K562 (cell line): ENCODE measurements at regions not wholly inside any gene's neighbourhood (a gene's known extent, or its start where the extent isn't known, plus 50 kb on each side); places are given as distances from the start of the nearest gene placed in this dataset.

Source experiments
- ATAC-seq: fragments of 200-7000 bp; cut with Tn5 transposase; 3 replicates; pipeline ENCODE4 v1.9.1; 2020; ENCODE audit warnings: moderate library complexity
- BruUV-seq: library from RNA; stranded (reverse); fragments of 400-500 nt; replicated peaks from 2 replicates; lab custom pipeline; 2021; lab: Mats Ljungman, UMichigan
- CTCF ChIA-PET: fragments of 300-600 bp; formaldehyde crosslinking; extraction: SDS; loops from one replicate; lab custom pipeline; 2021; ENCODE audit warnings: low intra/inter-chr PET ratio; lab: Yijun Ruan, JAX
- POLR2A ChIA-PET: fragments of 300-600, 350-650 bp; sonication (Branson Sonifier 250); formaldehyde crosslinking; extraction: SDS; loops from one replicate; lab custom pipeline; 2021; ENCODE audit warnings: antibody characterized with exemption, inconsistent platforms; lab: Yijun Ruan, JAX
- DNase-seq, 4 experiments: peaks; one replicate each; pipeline versions ENCODE4 v3.0.0 to v3.0.0-alpha.2; 2011 to 2018; ENCODE audit warnings: low spot score in 3 of 4, mixed read lengths in 3 of 4; ENCODE audit errors: extremely low read depth in 1 of 4
- FAIRE-seq: peaks from 2 replicates; lab custom pipeline; 2011; peaks lifted over from hg19 to GRCh38; lab: Jason Lieb, UNC
- H2AFZ ChIP-seq: 2 replicates; pipeline ENCODE4 v1.6.0; 2011; ENCODE audit warnings: low read depth, low read length, control low read depth, inconsistent platforms
- H3K27ac ChIP-seq: fragments of 200-600 bp; 3 replicates; pipeline ENCODE4 v1.8.0; 2011; ENCODE audit warnings: low read depth, mild to moderate bottlenecking, control low read depth, inconsistent platforms, low read length, moderate library complexity, mixed read lengths; ENCODE audit errors: extremely low read depth
- H3K27me3 ChIP-seq, 2 experiments: fragments of 300-600 bp in 1 of 2; 2 replicates in 1 of 2; 3 replicates in 1 of 2; pipeline versions ENCODE4 v1.6.0 to v1.8.0; 2011; ENCODE audit warnings: inconsistent platforms in 2 of 2, low read length in 2 of 2, mild to moderate bottlenecking in 1 of 2, mixed read lengths in 1 of 2, moderate library complexity in 1 of 2; ENCODE audit not compliant: control insufficient read depth in 2 of 2, insufficient read depth in 2 of 2
- H3K36me3 ChIP-seq: fragments of 300-600 bp; 3 replicates; pipeline ENCODE4 v1.8.0; 2011; ENCODE audit warnings: mild to moderate bottlenecking, low read length, inconsistent platforms; ENCODE audit not compliant: control insufficient read depth, insufficient read depth
- H3K4me1 ChIP-seq, 2 experiments: fragments of 200-600 bp in 1 of 2; replicated peaks in 1 of 2; 2 replicates in 1 of 2; 3 replicates in 1 of 2; pipeline versions ENCODE4 v1.5.1 to v1.8.0; 2011; ENCODE audit warnings: inconsistent platforms in 2 of 2, low read length in 2 of 2, mild to moderate bottlenecking in 1 of 2, mixed read lengths in 1 of 2, moderate library complexity in 1 of 2; ENCODE audit not compliant: control insufficient read depth in 2 of 2, insufficient read depth in 2 of 2
- H3K4me2 ChIP-seq: 2 replicates; pipeline ENCODE4 v1.6.1; 2011; ENCODE audit warnings: low read length, control low read depth, inconsistent platforms, mixed read lengths; ENCODE audit not compliant: insufficient read depth
- H3K4me3 ChIP-seq: fragments of 200-600 bp; sonication (generic), shearing (Covaris generic); 2 replicates; pipeline ENCODE4 v1.5.1; 2016; ENCODE audit warnings: control low read depth, inconsistent platforms
- H3K79me2 ChIP-seq: fragments of 200-600 bp; 3 replicates; pipeline ENCODE4 v1.8.0; 2011; ENCODE audit warnings: low read length, inconsistent platforms; ENCODE audit not compliant: control insufficient read depth, insufficient read depth
- H3K9ac ChIP-seq, 2 experiments: 2 replicates each; pipeline versions ENCODE4 v1.6.0 to v1.6.1; 2011; ENCODE audit warnings: low read depth in 2 of 2, low read length in 2 of 2, control low read depth in 1 of 2, inconsistent platforms in 1 of 2, mild to moderate bottlenecking in 1 of 2, mixed read lengths in 1 of 2; ENCODE audit not compliant: insufficient read depth in 1 of 2
- H3K9me1 ChIP-seq: one replicate; pipeline ENCODE4 v1.6.0; 2011; ENCODE audit warnings: inconsistent platforms, mild to moderate bottlenecking, low read length, moderate library complexity; ENCODE audit not compliant: control insufficient read depth, insufficient read depth
- H3K9me3 ChIP-seq: replicated peaks from 2 replicates; pipeline ENCODE4 v1.5.1; 2011; ENCODE audit warnings: low read depth, low read length, inconsistent platforms; ENCODE audit not compliant: control insufficient read depth, insufficient read depth
- H4K20me1 ChIP-seq: replicated peaks from 2 replicates; pipeline ENCODE4 v1.6.1; 2011; ENCODE audit warnings: low read length, inconsistent platforms, mixed read lengths; ENCODE audit not compliant: control insufficient read depth, insufficient read depth
- KDM2B ChIP-seq: fragments of 250-450 bp; sonication (Bioruptor Pico); IDR thresholded peaks from 2 replicates; pipeline ENCODE4 v1.8.0; 2021; ENCODE audit warnings: mild to moderate bottlenecking, moderate library complexity
- NFIC ChIP-seq: fragments of 450-650 bp; IDR thresholded peaks from 2 replicates; pipeline ENCODE4 v1.6.1; 2017; ENCODE audit warnings: mild to moderate bottlenecking, inconsistent platforms
- NKRF ChIP-seq: fragments of 450-650 bp; IDR thresholded peaks from 2 replicates; pipeline ENCODE4 v1.6.1; 2016; ENCODE audit warnings: borderline replicate concordance
- POLR2AphosphoS5 ChIP-seq: IDR thresholded peaks from 2 replicates; pipeline ENCODE4 v1.6.1; 2011; ENCODE audit warnings: mild to moderate bottlenecking, low read depth, low read length, moderate library complexity; ENCODE audit not compliant: control insufficient read depth, insufficient read depth
- PRPF4 ChIP-seq: fragments of 200-400 bp; formaldehyde crosslinking; IDR thresholded peaks from one replicate; pipeline ENCODE4 v1.6.1; 2017; ENCODE audit warnings: low read length, low read depth, mild to moderate bottlenecking; ENCODE audit not compliant: insufficient read depth, poor library complexity, severe bottlenecking
- YBX1 ChIP-seq: fragments of 450-650 bp; IDR thresholded peaks from 2 replicates; pipeline ENCODE4 v1.7.1; 2016; ENCODE audit warnings: mild to moderate bottlenecking
- ZNF512 ChIP-seq: IDR thresholded peaks from 2 replicates; pipeline ENCODE4 v1.6.1; 2016; ENCODE audit warnings: missing genetic modification characterization, missing compliant biosample characterization
- WGBS: fragments of 100-300 bp; shearing (Covaris generic); methylation state at CpG from one replicate; pipeline ENCODE4 v1.1.6; 2016; ENCODE audit warnings: low coverage, mixed read lengths; ENCODE audit not compliant: insufficient coverage; ENCODE audit errors: missing lambda C conversion rate; 5-methylcytosine and 5-hydroxymethylcytosine counted together
- in situ Hi-C: fragments of 300-500 bp; cut with MboI; formaldehyde crosslinking; loops from 4 replicates; pipeline ENCODE4 v1.15.0; 2018; ENCODE audit warnings: inconsistent platforms, mixed read lengths
- intact Hi-C: fragments of 100-400 bp; cut with micrococcal nuclease; formaldehyde crosslinking; loops from 2 replicates; pipeline ENCODE4 v1.14.2; 2022
- TF ChIP-seq, protein P1 (sequence below), 3 experiments: fragments of 200-800 bp in 1 of 3; fragments of 250-450 bp in 1 of 3; fragments of 450-650 bp in 1 of 3; sonication (Bioruptor Pico) in 1 of 3; sonication (Bioruptor generic) in 1 of 3; formaldehyde crosslinking in 1 of 3; IDR thresholded peaks; 2 replicates each; pipeline versions ENCODE4 v1.6.1 to v1.8.0; 2016 to 2022; ENCODE audit warnings: mild to moderate bottlenecking in 2 of 3, missing genetic modification characterization in 2 of 3, missing compliant biosample characterization in 1 of 3, moderate library complexity in 1 of 3

DNA sequence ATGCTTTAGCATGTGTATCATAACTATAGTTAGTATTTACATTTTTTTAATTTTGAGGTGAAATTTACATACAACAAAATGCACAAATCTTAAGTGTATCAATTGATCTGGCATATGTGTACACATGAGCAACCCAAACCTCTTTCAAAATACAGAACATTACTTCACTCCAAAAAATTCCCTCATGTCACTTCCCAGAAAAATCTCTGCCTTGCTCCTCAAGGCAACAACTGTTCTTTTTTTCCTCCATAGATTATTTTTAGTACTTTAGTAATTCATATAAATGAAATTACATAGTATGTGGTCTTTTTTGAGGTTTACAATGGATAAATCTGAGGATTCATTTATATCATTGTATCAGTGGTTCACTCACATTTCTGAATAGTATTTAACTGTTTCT, 84.9 kb downstream of the TRIM42 start:
- no peak for ATAC-seq
- H4K20me1 ChIP-seq, result no peaks in the 10 kb centered on the region; the same call in 1 of the 2 replicates
- no peak overlapping the region for H3K9ac ChIP-seq
- no peaks in the 10 kb centered on the region for H3K36me3 ChIP-seq
- no peaks in the 10 kb centered on the region for H3K79me2 ChIP-seq
- H3K27me3 ChIP-seq, result 0 out of 5 replicates have a peak, but pooled peaks cover 0 to 4% of the 10 kb centered on the region in 2 experiments
- no peak overlapping the region for H3K4me2 ChIP-seq
- H2AFZ ChIP-seq, result no peak overlapping the region
- in situ Hi-C loops, result no loop called here
- H3K4me1 ChIP-seq, result no peaks in the 10 kb centered on the region
- H3K27ac ChIP-seq, result no peak overlapping the region
- DNase-seq, result no peak
- no peak overlapping the region for H3K4me3 ChIP-seq
- POLR2A ChIA-PET, result no interaction called here
- no peaks in the 10 kb centered on the region for H3K9me3 ChIP-seq
- no peaks in the 10 kb centered on the region for H3K9me1 ChIP-seq
- no peak for FAIRE-seq
- TF ChIP-seq KDM2B (CRISPR knock-in tag) (no peak), ZNF512 (tag) (no peak), POLR2AphosphoS5 (no peak)
- TF ChIP-seq, all 486 proteins: peak for 0
- intact Hi-C loops, result no loop called here
- CTCF ChIA-PET, result no interaction called here
- no TSS peak for BruUV-seq

- intact Hi-C loops, result no loop called here
- no peak for ATAC-seq
- Histone ChIP-seq H3K9me1 (no peaks in the 10 kb centered on the region), H3K4me2 (no peak overlapping the region), H3K27me3 (0 out of 5 replicates have a peak, but pooled peaks cover 0 to 4% of the 10 kb centered on the region in 2 experiments), H3K36me3 (no peaks in the 10 kb centered on the region), H2AFZ (no peak overlapping the region), H3K9me3 (no peaks in the 10 kb centered on the region), H4K20me1 (no peaks in the 10 kb centered on the region), H3K9ac (no peak overlapping the region), H3K4me3 (no peak overlapping the region), H3K79me2 (no peaks in the 10 kb centered on the region), H3K4me1 (no peaks in the 10 kb centered on the region), H3K27ac (no peak overlapping the region)
- TF ChIP-seq, protein P1, sequence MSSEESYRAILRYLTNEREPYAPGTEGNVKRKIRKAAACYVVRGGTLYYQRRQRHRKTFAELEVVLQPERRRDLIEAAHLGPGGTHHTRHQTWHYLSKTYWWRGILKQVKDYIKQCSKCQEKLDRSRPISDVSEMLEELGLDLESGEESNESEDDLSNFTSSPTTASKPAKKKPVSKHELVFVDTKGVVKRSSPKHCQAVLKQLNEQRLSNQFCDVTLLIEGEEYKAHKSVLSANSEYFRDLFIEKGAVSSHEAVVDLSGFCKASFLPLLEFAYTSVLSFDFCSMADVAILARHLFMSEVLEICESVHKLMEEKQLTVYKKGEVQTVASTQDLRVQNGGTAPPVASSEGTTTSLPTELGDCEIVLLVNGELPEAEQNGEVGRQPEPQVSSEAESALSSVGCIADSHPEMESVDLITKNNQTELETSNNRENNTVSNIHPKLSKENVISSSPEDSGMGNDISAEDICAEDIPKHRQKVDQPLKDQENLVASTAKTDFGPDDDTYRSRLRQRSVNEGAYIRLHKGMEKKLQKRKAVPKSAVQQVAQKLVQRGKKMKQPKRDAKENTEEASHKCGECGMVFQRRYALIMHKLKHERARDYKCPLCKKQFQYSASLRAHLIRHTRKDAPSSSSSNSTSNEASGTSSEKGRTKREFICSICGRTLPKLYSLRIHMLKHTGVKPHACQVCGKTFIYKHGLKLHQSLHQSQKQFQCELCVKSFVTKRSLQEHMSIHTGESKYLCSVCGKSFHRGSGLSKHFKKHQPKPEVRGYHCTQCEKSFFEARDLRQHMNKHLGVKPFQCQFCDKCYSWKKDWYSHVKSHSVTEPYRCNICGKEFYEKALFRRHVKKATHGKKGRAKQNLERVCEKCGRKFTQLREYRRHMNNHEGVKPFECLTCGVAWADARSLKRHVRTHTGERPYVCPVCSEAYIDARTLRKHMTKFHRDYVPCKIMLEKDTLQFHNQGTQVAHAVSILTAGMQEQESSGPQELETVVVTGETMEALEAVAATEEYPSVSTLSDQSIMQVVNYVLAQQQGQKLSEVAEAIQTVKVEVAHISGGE (CRISPR knock-in tag; IDR thresholded peaks at IDR 0.05), result no peak
- peak; percentile 58 for TF ChIP-seq NFIC
- TF ChIP-seq YBX1, result no peak
- no peak for TF ChIP-seq NKRF
- TF ChIP-seq PRPF4, result no peak
- in situ Hi-C loops, result no loop called here
- ChIA-PET POLR2A (no interaction called here), CTCF (no interaction called here)
- no peak for DNase-seq
- FAIRE-seq, result no peak
- BruUV-seq, result no TSS peak
- 6% methylated on average over 1 of the region's 1 CpG for WGBS
Observed at GRCh38 chr3:140763532-140763931, 85.7 kb downstream of the TRIM42 start.
